ENCODE measurements at regions not wholly inside any gene's neighbourhood (a gene's known extent, or its start where the extent isn't known, plus 50 kb on each side); places are given as distances from the start of the nearest gene placed in this dataset.

DNA sequence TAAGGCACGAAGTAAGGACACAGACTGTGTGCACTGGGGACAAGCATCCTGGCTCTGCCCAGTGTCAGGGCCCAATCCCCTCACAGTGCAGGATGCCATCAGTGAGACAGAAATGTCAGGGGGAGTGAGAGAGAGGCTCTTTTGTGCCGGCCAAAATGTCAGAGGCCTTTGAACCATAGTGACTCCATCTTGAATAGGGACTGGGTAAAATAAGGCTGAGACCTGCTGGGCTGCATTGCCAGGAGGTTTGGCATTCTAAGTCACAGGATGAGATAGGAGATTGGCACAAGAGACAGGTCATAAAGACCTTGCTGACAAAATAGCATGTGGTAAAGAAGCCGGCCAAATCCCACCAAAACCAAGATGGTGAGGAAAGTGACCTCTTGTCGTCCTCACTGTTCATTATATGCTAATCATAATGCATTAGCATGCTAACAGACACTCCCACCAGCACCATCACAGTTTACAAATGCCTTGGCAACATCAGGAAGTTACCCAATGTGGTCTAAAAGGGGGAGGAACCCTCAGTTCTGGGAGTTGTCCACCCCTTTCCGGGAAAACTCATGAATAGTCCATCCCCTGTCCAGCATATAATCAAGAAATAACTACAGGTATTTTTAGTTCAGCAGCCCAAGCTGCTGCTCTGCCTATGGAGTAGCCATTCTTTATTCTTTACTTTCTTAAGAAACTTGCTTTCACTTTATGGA, 337.4 kb downstream of the LPIN1 start:
- DNase-seq (ENCODE audit: low read depth): no peak

DNA sequence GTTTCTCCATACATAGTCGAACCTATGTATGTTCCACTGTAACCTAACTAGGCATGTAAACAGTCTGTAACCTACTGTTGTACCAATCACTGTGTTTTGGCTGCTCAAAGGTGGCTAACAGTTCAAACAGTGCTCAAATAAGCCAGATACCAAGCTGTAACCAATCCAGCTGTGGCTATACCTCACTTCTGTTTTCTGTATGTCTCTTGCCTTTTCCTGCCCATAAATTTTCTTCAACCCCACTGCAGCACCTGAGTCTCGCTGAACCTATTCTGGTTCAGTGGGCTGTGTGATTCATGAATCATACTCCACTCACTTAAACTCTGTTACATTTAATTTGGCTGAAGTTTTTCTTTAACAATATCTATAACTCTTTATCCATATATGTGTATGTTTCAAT, 340.7 kb downstream of the LPIN1 start:
- DNase-seq (ENCODE audit: low read depth): no peak

DNA sequence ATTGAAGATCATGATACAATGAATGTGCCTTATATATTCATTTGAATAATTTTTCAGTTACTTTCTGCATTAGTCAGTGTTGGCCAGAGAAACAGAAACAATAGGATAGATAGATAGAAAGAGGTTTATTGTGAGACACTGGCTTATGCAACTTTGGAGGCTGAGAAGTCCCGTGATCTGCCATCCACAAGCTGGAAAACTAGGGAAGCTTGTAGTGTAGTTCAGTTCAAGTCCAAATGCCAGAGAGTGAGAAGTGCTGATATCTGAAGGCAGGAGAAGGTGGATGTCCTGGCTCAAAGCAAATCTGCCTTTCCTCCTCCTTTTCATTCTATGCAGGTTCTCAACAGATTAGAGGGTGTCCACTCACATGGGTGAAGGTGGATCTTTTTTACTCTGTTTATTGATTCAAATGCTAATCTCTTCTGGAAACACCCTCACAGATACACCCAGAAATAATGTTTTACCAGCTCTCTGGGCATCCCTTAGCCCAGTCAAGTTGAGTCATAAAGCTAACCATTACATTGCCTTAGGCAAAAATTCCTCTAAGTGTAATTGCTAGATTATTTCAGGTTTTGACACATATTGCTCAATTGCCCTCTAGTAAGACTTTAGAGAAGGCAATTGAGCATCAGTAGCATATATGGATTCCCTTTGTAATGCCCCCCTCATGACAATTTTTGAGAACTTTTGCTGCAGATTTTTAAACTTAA, 341.4 kb downstream of the LPIN1 start:
- no peak for DNase-seq (ENCODE audit: low read depth)

DNA sequence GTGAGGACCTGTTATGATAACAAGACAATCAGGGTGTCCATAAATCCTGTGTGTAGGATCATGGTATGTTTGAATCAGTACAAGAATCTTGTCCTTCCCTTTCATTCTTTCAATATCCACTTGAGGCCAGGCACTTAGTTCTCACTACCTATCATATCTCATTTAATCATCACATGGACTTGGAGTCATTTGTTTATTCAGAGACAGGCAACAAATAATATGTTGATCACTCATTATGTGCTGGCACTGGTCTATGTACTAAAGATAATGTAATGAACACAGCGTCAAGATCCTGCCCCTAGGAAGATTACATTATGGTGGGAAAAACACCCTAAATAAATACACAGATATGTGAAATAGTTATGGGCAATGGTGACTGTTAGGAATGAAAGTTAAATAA, 342.6 kb downstream of the LPIN1 start:
- DNase-seq (ENCODE audit: low read depth): no peak

DNA sequence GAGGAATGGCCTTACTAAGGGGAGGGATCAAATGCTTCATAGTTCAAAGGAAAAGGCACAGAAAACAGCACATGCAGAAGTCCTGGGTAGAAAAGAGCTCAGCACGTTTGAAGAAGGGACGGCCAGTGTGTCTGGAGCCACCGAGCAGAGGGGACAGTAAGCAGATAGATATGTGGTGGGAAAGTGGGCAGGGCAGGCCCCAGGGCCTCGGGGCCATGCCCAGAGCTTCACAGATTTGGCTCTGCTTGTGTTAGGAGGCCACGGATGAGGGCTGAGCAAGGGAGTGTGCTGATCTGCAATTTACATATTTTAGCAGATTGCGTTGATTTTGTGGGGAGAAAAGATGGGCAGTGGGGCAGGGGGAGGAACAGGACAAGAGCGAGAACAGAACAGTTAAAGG, 343.1 kb downstream of the LPIN1 start:
- no peak for DNase-seq (ENCODE audit: low read depth)

DNA sequence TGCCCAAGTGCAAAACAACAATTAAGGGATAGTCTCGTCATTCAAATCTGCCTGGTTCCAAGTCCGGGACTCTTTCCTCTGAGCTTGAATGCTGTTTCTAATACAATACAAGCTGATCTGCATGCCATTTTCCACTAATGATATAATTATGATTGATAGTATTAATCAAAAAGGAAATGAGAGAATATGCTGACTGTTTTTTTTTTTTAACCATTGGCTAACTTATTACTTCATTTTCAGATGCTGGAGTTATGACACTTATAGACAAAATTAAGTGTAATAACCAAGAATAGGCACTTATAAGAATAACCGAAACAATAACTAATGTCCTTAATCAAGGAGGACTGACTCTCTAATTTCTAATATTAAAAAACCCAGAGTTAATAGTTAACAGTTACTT, 343.6 kb downstream of the LPIN1 start:
- DNase-seq (ENCODE audit: low read depth): no peak

DNA sequence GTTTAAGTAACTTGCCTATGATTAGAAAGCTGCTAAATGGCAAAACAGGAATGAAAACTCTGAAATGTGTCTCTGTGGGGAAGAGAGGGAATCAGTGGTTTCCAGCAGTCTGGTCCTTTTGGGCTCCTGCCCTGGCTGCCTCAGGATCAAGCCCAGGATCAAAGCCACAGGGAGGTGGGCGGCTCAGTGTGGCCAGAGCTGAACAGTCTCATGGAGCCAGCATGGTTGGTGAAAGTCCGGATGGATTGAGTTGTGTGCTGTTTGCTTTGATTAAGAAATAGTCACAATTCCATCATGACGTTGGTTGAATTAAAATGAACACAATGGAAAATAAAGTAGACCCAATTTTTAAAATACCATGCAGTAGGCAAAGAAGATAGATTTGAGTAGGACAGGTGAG, 344.2 kb downstream of the LPIN1 start:
- no peak for DNase-seq (ENCODE audit: low read depth)

DNA sequence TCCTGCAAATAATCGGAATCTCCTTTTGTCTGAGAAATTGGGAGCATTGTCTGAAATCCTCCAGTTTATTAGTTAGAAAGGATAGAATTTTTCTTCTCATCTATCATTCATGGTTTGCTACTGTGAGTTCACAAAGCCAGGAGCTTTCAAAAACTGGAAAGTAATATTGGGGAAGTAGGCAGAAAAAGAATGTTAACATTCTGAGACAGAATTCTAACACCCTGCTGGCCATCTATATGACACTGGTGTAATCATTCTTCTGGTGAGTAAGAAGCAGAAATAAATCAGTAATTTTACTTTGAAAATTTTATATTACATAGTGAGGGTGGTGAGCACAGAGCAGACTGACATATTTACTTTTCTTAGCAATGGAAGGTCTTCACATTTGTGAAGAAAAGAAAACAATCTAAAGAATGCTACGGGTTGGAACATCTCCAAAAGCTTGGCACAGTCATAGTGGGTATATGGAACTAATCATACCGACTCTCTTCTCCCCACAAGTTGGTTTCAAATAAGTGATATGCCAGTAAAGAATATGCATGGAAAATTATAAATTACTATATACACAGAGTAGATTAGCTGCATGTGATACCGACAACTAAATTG, 344.9 kb downstream of the LPIN1 start:
- no peak for DNase-seq (ENCODE audit: low read depth)

DNA sequence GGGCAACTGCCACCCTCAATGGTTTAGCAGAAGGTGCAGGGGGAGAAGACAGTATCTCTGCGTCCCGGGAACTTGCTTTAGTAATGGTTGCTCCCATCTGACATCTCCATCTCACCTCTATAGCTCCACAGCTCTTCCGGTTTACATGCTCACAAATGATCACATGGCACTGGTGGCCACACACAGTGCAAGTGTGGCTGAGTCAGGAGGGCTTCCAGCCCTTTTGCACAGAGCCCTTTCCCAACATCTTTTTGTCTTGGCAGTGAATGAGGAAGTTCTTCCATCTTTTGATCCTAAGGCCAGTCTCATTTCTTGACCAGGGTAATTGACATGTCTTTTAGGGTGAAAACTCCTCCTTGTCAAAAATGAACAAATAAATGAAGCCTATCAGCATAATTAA, 347.7 kb downstream of the LPIN1 start:
- DNase-seq (ENCODE audit: low read depth): no peak

DNA sequence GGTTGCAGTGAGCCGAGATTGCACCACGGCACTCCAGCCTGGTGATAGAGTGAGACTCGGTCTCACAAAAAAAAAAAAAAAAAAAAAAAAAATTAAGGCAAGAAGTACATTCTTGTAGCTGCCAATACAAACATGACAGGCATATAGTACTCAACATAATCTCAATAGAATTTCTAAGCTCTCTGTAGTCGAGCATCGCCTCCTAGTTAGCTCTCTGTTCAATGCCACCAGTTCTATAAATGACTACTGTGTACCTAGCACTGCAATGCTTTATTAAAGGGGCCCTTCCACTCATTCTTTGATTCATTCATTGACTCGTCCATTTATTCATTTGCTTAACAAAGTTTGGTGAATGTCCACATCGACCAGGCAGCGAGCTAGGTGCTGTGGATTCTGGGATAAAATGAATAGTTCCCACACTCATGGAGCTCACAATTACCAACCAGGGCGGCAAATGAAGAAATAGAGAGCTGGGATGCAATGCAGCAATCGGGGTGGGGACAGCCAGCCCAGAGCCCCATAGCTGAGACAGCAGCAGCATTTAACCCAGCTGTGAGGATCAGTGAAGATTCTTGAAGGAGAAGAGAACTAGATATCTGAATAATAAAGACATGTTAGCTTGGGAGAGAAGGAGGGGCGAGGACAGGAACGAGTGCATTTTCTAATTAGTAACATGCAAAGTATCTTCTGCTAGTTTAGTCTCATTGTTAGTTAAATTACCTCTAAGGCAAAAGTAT, 349.8 kb downstream of the LPIN1 start:
- DNase-seq (ENCODE audit: low read depth): no peak

DNA sequence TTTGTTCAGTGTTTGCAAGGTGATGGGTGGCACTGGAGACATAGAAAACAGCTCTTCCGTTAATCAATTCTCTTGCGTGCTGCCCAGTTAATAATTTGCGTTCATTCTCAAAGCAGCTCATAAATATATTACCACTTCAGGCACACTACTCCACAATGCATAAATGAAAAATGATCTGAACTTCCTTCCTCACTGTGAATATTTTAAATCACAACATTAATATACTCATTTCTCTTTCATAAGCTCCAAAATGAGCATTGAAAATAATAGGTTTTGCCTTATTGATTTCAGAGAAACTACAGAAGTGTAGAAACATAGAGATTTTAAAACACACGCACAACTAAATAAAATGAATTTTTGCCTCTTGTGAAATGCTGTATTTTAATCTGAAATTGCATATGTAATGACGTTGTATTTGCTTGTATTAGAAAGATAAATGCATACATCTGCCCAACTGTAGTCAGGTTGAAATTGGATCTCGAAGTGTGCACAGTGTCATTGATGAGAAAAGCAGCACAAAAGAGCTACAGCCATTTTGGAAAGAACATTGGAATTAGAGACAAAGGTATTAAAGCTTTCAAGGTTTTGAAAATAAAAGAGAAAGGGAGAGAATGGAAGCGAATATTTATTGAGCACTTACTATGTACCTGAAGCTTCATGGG, 350.5 kb downstream of the LPIN1 start:
- DNase-seq (ENCODE audit: low read depth): no peak

DNA sequence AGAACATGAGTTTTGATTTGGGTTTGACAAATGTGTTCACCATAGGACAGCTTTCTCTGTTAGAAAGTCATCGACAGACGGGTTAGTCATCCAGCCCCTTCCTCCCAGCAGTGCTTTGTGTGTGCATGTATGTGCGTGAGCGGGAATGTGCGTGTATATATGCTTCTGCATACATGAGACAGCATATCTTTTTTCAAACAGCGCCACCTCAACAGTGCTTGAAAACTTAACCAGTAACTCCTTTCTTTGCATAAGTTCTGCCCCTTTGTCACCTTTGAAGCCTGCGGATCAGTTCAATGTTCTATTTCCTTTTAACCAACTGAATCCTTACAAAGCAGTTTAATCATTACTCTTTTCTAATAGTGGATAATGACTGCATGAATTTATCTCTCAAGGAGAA, 351.4 kb downstream of the LPIN1 start:
- no peak for DNase-seq (ENCODE audit: low read depth)

DNA sequence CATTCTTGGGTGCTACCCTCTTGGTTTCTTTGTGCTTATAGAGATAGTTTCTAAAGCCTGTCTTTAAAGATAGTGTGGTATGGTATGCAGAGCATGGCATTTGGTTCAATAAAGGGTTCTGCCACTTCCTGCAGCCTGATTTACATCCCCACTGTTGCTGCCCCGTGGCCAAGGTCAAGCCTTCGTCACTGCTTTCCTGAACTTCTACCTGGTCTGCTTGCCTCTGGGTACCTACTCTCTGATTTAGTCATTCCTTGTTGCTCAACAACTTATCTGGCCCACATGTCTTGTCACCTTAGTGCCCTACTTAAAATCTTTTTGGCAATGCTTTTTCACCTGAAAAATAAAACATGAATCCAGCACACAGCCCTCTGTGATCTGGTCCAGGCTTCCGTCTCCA, 352.9 kb downstream of the LPIN1 start:
- DNase-seq (ENCODE audit: low read depth): no peak

DNA sequence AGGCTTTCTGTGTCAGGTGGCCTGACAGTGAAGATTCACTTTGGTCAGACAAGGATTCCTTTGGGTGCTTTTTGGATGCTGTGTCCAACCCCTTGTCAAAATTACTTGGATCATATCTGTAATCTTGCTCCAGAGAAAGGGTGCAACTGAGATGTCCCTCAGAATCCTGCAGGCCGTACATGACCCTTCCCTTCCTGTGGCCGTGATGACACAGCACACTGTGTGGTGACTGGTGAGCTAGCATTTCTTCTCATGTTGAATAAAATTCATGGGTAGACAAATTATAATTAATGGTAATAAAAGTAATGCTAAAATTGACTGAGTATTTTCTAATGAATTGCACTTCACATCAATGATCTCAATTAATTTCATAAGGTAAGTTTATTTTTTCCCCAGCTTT, 356.2 kb downstream of the LPIN1 start:
- DNase-seq (ENCODE audit: low read depth): no peak

DNA sequence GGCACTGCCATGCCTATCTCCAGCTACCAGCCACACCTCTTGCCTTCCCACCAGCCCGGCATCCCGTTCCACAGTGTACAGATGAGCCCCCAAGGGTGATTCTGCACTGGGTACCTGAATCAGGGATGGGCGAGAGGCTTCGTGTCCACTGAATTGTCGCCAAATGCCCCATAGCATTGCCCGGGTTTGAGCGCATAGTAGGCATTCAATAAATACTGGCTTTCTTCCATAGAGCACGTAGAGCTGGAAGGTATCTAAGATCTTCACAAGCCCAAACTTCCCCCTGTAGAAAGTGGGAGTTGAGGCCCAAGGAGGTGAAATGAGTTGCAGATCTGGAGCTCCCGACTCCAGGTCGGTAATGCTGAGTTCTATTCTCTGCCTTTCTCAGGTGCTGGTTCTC, 358.7 kb downstream of the LPIN1 start:
- DNase-seq (ENCODE audit: low read depth): no peak

DNA sequence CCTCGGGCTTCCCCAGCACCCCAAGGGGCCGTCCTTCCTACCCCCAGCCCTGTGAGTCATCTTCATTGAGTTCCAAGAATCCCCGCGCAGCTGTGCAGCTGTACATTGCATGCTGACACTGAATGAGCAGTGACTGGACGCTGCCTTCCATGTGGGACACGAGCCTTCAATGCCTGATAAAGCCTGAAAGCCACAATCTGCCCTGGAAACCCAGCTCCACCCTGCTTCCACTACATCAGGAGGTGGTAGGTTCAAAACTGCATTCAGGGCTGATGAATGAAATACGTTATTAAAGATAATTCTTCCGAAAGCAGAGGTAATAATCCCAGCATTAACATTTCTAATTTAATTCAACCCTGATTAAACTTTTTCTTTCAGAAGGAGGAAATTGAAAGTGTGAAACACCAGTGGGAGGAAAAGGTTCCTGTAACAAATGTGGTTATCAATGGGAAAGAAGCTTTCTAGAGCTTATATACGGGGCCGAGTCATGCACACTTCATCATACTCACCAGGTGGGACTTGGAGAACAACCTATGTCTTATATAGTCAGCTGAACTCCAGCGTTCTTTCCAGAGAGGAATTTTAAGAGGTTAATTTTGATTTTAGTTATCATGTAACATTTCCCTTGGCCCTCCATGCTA, 360.1 kb downstream of the LPIN1 start:
- DNase-seq (ENCODE audit: low read depth): no peak

DNA sequence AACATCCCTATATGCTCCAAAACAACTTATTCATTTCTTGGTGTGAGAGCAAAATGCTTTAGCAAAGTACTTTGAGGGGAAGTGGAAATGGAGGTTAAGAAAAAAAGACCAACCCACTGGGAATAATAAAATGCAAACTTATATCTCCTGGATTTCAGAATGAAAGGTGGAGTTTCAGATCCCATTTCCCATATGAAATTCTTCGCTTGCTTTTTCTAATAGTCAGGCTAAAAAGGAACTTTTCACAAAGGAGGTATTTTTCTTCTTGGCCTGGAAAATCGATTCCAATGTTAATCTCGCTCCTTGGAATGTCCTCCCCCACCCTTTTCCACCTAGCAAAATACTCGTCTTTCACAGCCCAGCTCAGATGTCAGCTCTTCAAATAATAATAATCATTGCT, 360.9 kb downstream of the LPIN1 start:
- DNase-seq (ENCODE audit: low read depth): no peak

DNA sequence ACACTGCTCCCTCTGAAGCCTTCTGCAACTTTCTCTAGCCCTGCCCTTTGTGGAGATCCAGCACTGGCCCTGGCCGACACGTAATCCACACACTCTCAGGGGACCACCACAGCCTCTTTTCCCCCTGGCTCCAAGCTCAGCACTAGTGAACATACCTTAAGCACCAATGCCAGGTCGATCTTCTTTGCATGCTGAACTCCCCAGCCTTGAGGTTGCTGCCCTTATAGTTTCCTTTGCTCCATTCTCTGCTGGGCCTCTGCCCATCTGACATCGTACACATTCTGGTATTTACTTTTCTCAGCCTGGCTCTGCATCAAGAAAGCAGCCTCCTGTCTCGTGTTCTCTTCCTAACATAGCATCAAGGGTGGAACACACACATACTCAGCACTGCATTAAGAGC, 361.5 kb downstream of the LPIN1 start:
- no peak for DNase-seq (ENCODE audit: low read depth)

DNA sequence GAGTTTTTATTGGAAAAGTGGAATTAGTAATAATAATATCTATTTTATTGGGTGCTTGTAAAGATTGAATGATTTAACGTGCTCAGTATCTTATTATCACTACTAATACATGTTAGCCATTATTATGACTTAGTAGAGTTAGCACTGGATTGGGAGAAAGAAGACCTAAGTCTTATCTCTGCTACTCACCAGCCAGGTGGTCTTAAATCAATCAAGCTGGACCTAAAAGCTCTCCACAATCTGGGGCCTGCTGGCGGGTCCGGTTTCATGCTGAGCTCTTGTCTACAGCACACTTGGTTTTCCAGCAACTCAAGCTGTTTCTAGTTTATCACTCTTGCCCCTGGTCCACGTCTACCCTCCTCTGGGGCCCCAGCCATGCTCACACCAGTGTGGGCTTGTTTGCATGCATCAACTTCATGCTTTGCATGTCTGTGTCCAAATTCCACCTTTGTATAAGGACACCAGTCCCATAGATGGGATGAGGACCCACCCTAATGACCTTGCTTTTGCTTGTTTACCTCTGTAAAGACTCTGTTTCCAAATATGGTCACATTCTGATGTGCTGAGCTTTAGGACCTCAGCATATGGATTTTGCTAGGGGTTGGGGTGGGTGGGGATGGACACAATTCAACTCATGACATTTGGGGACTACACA, 363.1 kb downstream of the LPIN1 start:
- no peak for DNase-seq (ENCODE audit: low read depth)

DNA sequence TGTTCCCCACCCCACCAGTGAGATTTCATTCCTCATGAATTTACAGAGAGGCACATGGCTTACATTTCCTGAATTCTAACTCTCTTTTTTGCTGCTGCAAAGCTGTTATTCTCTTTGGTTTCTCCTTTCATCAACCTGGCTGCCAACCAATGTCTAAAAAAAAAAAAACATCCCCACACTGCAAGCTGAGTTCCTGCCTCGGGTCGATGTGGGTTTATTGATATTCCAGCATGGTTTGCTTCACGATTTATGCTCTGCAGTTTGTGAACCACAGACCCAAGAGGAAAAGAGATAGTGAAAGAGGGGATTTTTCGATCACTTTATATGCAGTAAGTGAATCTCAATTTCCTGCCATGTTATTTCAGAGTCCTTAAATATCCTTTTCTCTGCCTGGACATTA, 363.6 kb downstream of the LPIN1 start:
- DNase-seq (ENCODE audit: low read depth): no peak

DNA sequence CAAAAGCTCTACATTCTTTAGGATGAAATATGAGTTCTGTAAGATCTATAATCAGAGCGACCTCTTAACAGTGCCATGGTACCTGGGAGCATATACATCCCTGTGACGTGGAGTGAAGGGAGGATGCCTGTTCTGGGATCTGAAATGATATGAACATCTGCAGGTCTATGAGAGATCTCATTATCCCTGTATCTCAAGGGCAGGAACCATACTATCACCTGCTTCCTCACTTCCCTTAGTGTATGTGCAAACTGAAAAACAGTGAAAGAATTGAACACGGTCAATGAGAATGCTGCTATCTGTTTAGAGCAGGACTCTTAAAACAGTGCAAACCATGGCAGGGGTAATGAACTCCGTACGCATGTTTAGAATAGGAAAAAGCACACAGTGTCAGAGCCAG, 364.0 kb downstream of the LPIN1 start:
- DNase-seq (ENCODE audit: low read depth): no peak
